Upper lobe of left lung (tissue), 4 donors: ENCODE measurements at regions not wholly inside any gene's neighbourhood (a gene's known extent, or its start where the extent isn't known, plus 50 kb on each side); places are given as distances from the start of the nearest gene placed in this dataset.

ENCODE experiments used
- EP300 ChIP-seq, 4 donors: sonication (generic); formaldehyde crosslinking; IDR thresholded peaks; one replicate each; pipeline ENCODE4 v1.5.1; 2017; ENCODE audit warnings: antibody characterized with exemption in 4 of 4, control low read depth in 2 of 4
- POLR2A ChIP-seq, 4 donors: fragments of 450-650 bp; IDR thresholded peaks; one replicate each; pipeline ENCODE4 v1.5.1; 2016 to 2017; ENCODE audit warnings: antibody characterized with exemption in 4 of 4, mild to moderate bottlenecking in 2 of 4
- TF ChIP-seq, protein P1 (sequence below), 6 experiments: fragments of 450-650 bp in 4 of 6; fragments of 200-600 bp in 2 of 6; sonication (generic) in 2 of 6; IDR thresholded peaks; one replicate each; pipeline ENCODE4 v1.5.1; 2016 to 2019; ENCODE audit warnings: antibody characterized with exemption in 6 of 6

DNA sequence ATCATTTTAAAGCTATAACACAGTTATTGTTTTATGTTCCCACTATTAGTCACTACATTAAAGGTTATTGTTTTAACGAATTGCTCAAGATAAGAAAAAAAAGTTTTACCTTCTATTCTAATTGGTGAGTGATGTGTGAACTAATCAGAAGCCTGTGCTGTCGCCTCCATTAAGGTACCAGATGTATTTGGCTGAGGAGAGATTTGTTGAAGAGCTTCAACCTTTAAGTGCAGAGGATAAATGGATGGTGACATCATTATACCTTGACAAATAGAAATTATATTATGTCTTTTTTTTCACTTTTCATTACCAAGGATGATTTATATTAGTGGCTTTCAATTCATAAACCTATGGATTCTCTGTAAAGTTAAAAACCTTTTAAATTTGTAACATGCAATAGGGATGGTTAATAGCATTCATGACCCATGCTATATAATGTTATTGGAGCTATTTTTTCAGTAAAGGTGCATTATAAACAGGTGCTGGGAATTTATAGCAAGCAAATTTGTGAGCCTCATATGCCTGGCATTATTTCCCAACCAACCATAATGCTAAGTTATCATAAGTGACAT, 97.0 kb upstream of the NPVF start:
- no peak for TF ChIP-seq POLR2A (IDR thresholded peaks at IDR 0.05)
- TF ChIP-seq EP300 (IDR thresholded peaks at IDR 0.05), result no peak
- TF ChIP-seq, protein P1, sequence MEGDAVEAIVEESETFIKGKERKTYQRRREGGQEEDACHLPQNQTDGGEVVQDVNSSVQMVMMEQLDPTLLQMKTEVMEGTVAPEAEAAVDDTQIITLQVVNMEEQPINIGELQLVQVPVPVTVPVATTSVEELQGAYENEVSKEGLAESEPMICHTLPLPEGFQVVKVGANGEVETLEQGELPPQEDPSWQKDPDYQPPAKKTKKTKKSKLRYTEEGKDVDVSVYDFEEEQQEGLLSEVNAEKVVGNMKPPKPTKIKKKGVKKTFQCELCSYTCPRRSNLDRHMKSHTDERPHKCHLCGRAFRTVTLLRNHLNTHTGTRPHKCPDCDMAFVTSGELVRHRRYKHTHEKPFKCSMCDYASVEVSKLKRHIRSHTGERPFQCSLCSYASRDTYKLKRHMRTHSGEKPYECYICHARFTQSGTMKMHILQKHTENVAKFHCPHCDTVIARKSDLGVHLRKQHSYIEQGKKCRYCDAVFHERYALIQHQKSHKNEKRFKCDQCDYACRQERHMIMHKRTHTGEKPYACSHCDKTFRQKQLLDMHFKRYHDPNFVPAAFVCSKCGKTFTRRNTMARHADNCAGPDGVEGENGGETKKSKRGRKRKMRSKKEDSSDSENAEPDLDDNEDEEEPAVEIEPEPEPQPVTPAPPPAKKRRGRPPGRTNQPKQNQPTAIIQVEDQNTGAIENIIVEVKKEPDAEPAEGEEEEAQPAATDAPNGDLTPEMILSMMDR (IDR thresholded peaks at IDR 0.05), result no peak
